GM12878 (cell line): ENCODE measurements at regions not wholly inside any gene's neighbourhood (a gene's known extent, or its start where the extent isn't known, plus 50 kb on each side); places are given as distances from the start of the nearest gene placed in this dataset.

Experiments used
- ATAC-seq: fragments of 200-7000 bp; cut with Tn5 transposase; 3 replicates; pipeline ENCODE4 v1.9.1; 2020; ENCODE audit warnings: mild to moderate bottlenecking, moderate library complexity
- BruUV-seq: library from RNA; stranded (reverse); fragments of 400-500 nt; replicated peaks from 2 replicates; lab custom pipeline; 2021; lab: Mats Ljungman, UMichigan
- CTCF ChIA-PET: fragments of 300-600 bp; sonication (Branson Sonifier 250); formaldehyde crosslinking; extraction: SDS; loops from one replicate; lab custom pipeline; 2021; ENCODE audit warnings: inconsistent platforms; lab: Yijun Ruan, JAX
- POLR2A ChIA-PET: fragments of 350-600 bp; formaldehyde crosslinking; extraction: SDS; loops from one replicate; lab custom pipeline; 2021; ENCODE audit warnings: inconsistent platforms; lab: Charles Lee
- RAD21 ChIA-PET: fragments of 300-600 bp; sonication (Branson Sonifier 250); formaldehyde crosslinking; loops from one replicate; lab custom pipeline; 2023; ENCODE audit warnings: antibody characterized with exemption; ENCODE audit not compliant: unreplicated experiment; lab: Charles Lee
- SMC1A ChIA-PET: fragments of 300-600 bp; sonication (Branson Sonifier 250); formaldehyde crosslinking; loops from one replicate; lab custom pipeline; 2023; ENCODE audit not compliant: unreplicated experiment, uncharacterized antibody; lab: Charles Lee
- DNase-seq: peaks from one replicate; pipeline ENCODE4 v3.0.0-alpha.2; 2011; ENCODE audit warnings: low read depth, low spot score
- FAIRE-seq: peaks from 3 replicates; lab custom pipeline; 2011; peaks lifted over from hg19 to GRCh38; lab: Jason Lieb, UNC
- H2AFZ ChIP-seq: 2 replicates; pipeline ENCODE4 v1.6.0; 2011; ENCODE audit warnings: low read depth, low read length, control low read depth; ENCODE audit not compliant: control insufficient read depth
- H3K27ac ChIP-seq: 2 replicates; pipeline ENCODE4 v1.5.1; 2011; ENCODE audit warnings: control low read depth; ENCODE audit not compliant: control insufficient read depth, insufficient read depth
- H3K27me3 ChIP-seq, 2 experiments: replicated peaks in 1 of 2; 2 replicates each; pipeline versions ENCODE4 v1.6.0 to v1.6.1; 2011; ENCODE audit warnings: low read length in 1 of 2; ENCODE audit not compliant: control insufficient read depth in 2 of 2, insufficient read depth in 2 of 2
- H3K36me3 ChIP-seq, 2 experiments: 2 replicates each; pipeline ENCODE4 v1.5.1; 2011; ENCODE audit warnings: low read length in 1 of 2; ENCODE audit not compliant: control insufficient read depth in 2 of 2, insufficient read depth in 2 of 2
- H3K4me1 ChIP-seq: 2 replicates; pipeline ENCODE4 v1.6.1; 2011; ENCODE audit warnings: mild to moderate bottlenecking, low read length, moderate library complexity, mixed read lengths; ENCODE audit not compliant: control insufficient read depth, insufficient read depth
- H3K4me2 ChIP-seq: 2 replicates; pipeline ENCODE4 v1.6.0; 2011; ENCODE audit warnings: control low read depth; ENCODE audit not compliant: control insufficient read depth, insufficient read depth
- H3K4me3 ChIP-seq: fragments of 200-600 bp; sonication (generic); 2 replicates; pipeline ENCODE4 v1.5.1; 2016
- H3K79me2 ChIP-seq: 2 replicates; pipeline ENCODE4 v1.6.0; 2011; ENCODE audit warnings: low read length; ENCODE audit not compliant: control insufficient read depth, insufficient read depth
- H3K9ac ChIP-seq: 2 replicates; pipeline ENCODE4 v1.8.0; 2011; ENCODE audit warnings: low read length, control low read depth, mixed read lengths; ENCODE audit not compliant: control insufficient read depth, insufficient read depth
- H3K9me3 ChIP-seq: replicated peaks from 3 replicates; pipeline ENCODE4 v1.5.1; 2011; ENCODE audit warnings: mild to moderate bottlenecking, low read length; ENCODE audit not compliant: control insufficient read depth, insufficient read depth
- H4K20me1 ChIP-seq: 2 replicates; pipeline ENCODE4 v1.6.0; 2011; ENCODE audit not compliant: control insufficient read depth, insufficient read depth
- CEBPB ChIP-seq, 2 experiments: fragments of 150-350 bp in 1 of 2; IDR thresholded peaks; 2 replicates each; pipeline ENCODE4 v1.6.1; 2012 to 2014; ENCODE audit warnings: low read depth in 2 of 2, low read length in 2 of 2, borderline replicate concordance in 1 of 2, inconsistent platforms in 1 of 2
- DPF2 ChIP-seq: fragments of 450-650 bp; IDR thresholded peaks from 2 replicates; pipeline ENCODE4 v1.6.1; 2017; ENCODE audit warnings: mild to moderate bottlenecking
- EED ChIP-seq: sonication (generic); IDR thresholded peaks from 2 replicates; pipeline ENCODE4 v1.6.1; 2016; ENCODE audit warnings: antibody characterized with exemption, low read depth
- EZH2 ChIP-seq: IDR thresholded peaks from 2 replicates; pipeline ENCODE4 v1.6.1; 2012; ENCODE audit warnings: low read depth, mild to moderate bottlenecking, control low read depth, inconsistent platforms, low read length, borderline replicate concordance; ENCODE audit not compliant: control insufficient read depth
- MYC ChIP-seq: IDR thresholded peaks from 2 replicates; pipeline ENCODE4 v1.6.1; 2011; ENCODE audit warnings: mild to moderate bottlenecking, low read length, moderate library complexity, inconsistent platforms; ENCODE audit not compliant: insufficient read depth, insufficient replicate concordance, insufficient read length, severe bottlenecking
- NFYB ChIP-seq: IDR thresholded peaks from 2 replicates; pipeline ENCODE4 v1.6.1; 2011; ENCODE audit warnings: low read depth, mild to moderate bottlenecking, low read length, improper control_type of control experiment, moderate library complexity; ENCODE audit not compliant: insufficient read depth
- NR2C1 ChIP-seq: fragments of 450-650 bp; IDR thresholded peaks from 2 replicates; pipeline ENCODE4 v1.6.1; 2017; ENCODE audit warnings: antibody characterized with exemption, mild to moderate bottlenecking, moderate library complexity
- SIN3A ChIP-seq: IDR thresholded peaks from 2 replicates; pipeline ENCODE4 v1.6.1; 2012; ENCODE audit warnings: low read depth, low read length, improper control_type of control experiment
- STAT1 ChIP-seq: fragments of 450-650 bp; conservative IDR thresholded peaks from 2 replicates; pipeline ENCODE4 v1.6.1; 2014; ENCODE audit warnings: antibody characterized with exemption, mild to moderate bottlenecking
- STAT3 ChIP-seq: IDR thresholded peaks from 2 replicates; pipeline ENCODE4 v1.6.1; 2011; ENCODE audit warnings: low read depth, low read length, improper control_type of control experiment
- YBX1 ChIP-seq: fragments of 450-650 bp; IDR thresholded peaks from 2 replicates; pipeline ENCODE4 v1.6.1; 2016; ENCODE audit warnings: antibody characterized with exemption
- ZNF207 ChIP-seq: fragments of 450-650 bp; IDR thresholded peaks from 2 replicates; pipeline ENCODE4 v1.6.1; 2014; ENCODE audit warnings: antibody characterized with exemption, mild to moderate bottlenecking, borderline replicate concordance
- WGBS: methylation state at CpG from one replicate; pipeline ENCODE4 v1.1.6; 2016; ENCODE audit warnings: low lambda C conversion rate; ENCODE audit not compliant: insufficient replicate concordance, insufficient coverage; ENCODE audit errors: missing lambda C conversion rate; 5-methylcytosine and 5-hydroxymethylcytosine counted together
- in situ Hi-C: fragments of 300-500 bp; cut with MboI; formaldehyde crosslinking; loops from 9 replicates; pipeline ENCODE4 v1.14.3; 2018; ENCODE audit warnings: mixed read lengths
- intact Hi-C: fragments of 100-400 bp; cut with micrococcal nuclease; formaldehyde crosslinking; loops from one replicate; pipeline ENCODE4 v1.14.2; 2022; ENCODE audit not compliant: unreplicated experiment
- TF ChIP-seq, protein P1 (sequence below), 3 experiments: IDR thresholded peaks in 2 of 3; conservative IDR thresholded peaks in 1 of 3; 2 replicates each; pipeline ENCODE4 v1.5.1; 2011; ENCODE audit warnings: low read depth in 3 of 3, low read length in 3 of 3, mild to moderate bottlenecking in 3 of 3, control low read depth in 2 of 3, moderate library complexity in 2 of 3, inconsistent platforms in 1 of 3, mixed read lengths in 1 of 3; ENCODE audit not compliant: control insufficient read depth in 2 of 3, insufficient read depth in 1 of 3; ENCODE audit errors: extremely low read depth in 1 of 3
- TF ChIP-seq, protein P2 (sequence below): fragments of 450-650 bp; IDR thresholded peaks from 2 replicates; pipeline ENCODE4 v1.6.1; 2017; ENCODE audit warnings: mild to moderate bottlenecking, low read depth, inconsistent platforms; ENCODE audit not compliant: poor library complexity, severe bottlenecking
- TF ChIP-seq, protein P3 (sequence below): IDR thresholded peaks from 2 replicates; pipeline ENCODE4 v1.6.1; 2012; ENCODE audit warnings: low read depth, low read length, improper control_type of control experiment
- TF ChIP-seq, protein P4 (sequence below): fragments of 450-650 bp; IDR thresholded peaks from 2 replicates; pipeline ENCODE4 v1.6.1; 2017; ENCODE audit warnings: antibody characterized with exemption, mild to moderate bottlenecking, moderate library complexity
- TF ChIP-seq, protein P5 (sequence below): IDR thresholded peaks from 2 replicates; pipeline ENCODE4 v1.6.1; 2012; ENCODE audit warnings: low read depth, low read length, improper control_type of control experiment

DNA sequence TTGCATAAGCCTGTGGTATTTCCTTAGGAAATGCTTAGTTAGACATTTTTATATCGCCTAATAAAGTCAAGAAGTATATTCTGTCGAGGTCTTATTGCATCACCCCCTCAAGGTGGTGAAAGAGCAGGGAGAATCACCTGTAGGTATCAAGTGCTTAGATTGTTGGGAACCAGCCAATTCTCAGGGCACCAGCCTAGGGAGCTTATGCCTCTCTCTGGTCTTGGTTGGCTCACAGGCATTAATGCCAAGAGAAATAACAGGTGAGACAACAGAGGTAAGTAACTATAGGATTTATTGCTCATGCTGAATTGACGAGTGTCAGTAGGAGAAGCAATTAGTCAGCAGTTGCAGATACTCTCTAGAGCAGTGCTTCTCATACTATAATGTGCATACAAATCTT, 663.3 kb upstream of the ZNF804A start:
- in situ Hi-C loops: no loop called here
- ChIA-PET RAD21 (no interaction called here), CTCF (no interaction called here), SMC1A (no interaction called here), POLR2A (no interaction called here)
- H4K20me1 ChIP-seq: no peaks in the 10 kb centered on the region
- BruUV-seq: no TSS peak
- H3K27ac ChIP-seq: no peak overlapping the region
- DNase-seq (no peak), FAIRE-seq (no peak), ATAC-seq (no peak)
- H3K36me3 ChIP-seq: no peaks in the 10 kb centered on the region
- H3K9me3 ChIP-seq: no peaks in the 10 kb centered on the region
- WGBS: 28% methylated on average over 3 of the region's 3 CpGs
- H3K79me2 ChIP-seq: no peaks in the 10 kb centered on the region
- H3K4me3 ChIP-seq: no peak overlapping the region
- H3K4me1 ChIP-seq: no peaks in the 10 kb centered on the region
- H3K9ac ChIP-seq: no peak overlapping the region
- no peak overlapping the region for H3K4me2 ChIP-seq
- intact Hi-C loops: no loop called here
- H3K27me3 ChIP-seq: no peaks in the 10 kb centered on the region
- H2AFZ ChIP-seq: no peak overlapping the region
- TF ChIP-seq DPF2 (no peak), NR2C1 (no peak), STAT3 (no peak), SIN3A (no peak), CEBPB (IDR thresholded peaks at IDR 0.05; ENCODE audit: borderline replicate concordance in 1 of 2, low read depth in 2 of 2, low read length in 2 of 2) (no peak), EED (no peak), ZNF207 (no peak), YBX1 (no peak), STAT1 (no peak), EZH2 (no peak), MYC (no peak), NFYB (no peak)
- TF ChIP-seq, protein P1, sequence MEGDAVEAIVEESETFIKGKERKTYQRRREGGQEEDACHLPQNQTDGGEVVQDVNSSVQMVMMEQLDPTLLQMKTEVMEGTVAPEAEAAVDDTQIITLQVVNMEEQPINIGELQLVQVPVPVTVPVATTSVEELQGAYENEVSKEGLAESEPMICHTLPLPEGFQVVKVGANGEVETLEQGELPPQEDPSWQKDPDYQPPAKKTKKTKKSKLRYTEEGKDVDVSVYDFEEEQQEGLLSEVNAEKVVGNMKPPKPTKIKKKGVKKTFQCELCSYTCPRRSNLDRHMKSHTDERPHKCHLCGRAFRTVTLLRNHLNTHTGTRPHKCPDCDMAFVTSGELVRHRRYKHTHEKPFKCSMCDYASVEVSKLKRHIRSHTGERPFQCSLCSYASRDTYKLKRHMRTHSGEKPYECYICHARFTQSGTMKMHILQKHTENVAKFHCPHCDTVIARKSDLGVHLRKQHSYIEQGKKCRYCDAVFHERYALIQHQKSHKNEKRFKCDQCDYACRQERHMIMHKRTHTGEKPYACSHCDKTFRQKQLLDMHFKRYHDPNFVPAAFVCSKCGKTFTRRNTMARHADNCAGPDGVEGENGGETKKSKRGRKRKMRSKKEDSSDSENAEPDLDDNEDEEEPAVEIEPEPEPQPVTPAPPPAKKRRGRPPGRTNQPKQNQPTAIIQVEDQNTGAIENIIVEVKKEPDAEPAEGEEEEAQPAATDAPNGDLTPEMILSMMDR (IDR thresholded peaks at IDR 0.05 in 2 of 3, conservative IDR thresholded peaks at IDR 0.05 in 1 of 3; ENCODE audit: control insufficient read depth in 2 of 3, extremely low read depth in 1 of 3, insufficient read depth in 1 of 3, low read depth in 3 of 3, low read length in 3 of 3): no peak
- TF ChIP-seq, protein P2, sequence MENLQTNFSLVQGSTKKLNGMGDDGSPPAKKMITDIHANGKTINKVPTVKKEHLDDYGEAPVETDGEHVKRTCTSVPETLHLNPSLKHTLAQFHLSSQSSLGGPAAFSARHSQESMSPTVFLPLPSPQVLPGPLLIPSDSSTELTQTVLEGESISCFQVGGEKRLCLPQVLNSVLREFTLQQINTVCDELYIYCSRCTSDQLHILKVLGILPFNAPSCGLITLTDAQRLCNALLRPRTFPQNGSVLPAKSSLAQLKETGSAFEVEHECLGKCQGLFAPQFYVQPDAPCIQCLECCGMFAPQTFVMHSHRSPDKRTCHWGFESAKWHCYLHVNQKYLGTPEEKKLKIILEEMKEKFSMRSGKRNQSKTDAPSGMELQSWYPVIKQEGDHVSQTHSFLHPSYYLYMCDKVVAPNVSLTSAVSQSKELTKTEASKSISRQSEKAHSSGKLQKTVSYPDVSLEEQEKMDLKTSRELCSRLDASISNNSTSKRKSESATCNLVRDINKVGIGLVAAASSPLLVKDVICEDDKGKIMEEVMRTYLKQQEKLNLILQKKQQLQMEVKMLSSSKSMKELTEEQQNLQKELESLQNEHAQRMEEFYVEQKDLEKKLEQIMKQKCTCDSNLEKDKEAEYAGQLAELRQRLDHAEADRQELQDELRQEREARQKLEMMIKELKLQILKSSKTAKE: no peak
- TF ChIP-seq, protein P3, sequence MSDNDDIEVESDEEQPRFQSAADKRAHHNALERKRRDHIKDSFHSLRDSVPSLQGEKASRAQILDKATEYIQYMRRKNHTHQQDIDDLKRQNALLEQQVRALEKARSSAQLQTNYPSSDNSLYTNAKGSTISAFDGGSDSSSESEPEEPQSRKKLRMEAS: no peak
- TF ChIP-seq, protein P4, sequence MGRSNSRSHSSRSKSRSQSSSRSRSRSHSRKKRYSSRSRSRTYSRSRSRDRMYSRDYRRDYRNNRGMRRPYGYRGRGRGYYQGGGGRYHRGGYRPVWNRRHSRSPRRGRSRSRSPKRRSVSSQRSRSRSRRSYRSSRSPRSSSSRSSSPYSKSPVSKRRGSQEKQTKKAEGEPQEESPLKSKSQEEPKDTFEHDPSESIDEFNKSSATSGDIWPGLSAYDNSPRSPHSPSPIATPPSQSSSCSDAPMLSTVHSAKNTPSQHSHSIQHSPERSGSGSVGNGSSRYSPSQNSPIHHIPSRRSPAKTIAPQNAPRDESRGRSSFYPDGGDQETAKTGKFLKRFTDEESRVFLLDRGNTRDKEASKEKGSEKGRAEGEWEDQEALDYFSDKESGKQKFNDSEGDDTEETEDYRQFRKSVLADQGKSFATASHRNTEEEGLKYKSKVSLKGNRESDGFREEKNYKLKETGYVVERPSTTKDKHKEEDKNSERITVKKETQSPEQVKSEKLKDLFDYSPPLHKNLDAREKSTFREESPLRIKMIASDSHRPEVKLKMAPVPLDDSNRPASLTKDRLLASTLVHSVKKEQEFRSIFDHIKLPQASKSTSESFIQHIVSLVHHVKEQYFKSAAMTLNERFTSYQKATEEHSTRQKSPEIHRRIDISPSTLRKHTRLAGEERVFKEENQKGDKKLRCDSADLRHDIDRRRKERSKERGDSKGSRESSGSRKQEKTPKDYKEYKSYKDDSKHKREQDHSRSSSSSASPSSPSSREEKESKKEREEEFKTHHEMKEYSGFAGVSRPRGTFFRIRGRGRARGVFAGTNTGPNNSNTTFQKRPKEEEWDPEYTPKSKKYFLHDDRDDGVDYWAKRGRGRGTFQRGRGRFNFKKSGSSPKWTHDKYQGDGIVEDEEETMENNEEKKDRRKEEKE: no peak
- TF ChIP-seq, protein P5, sequence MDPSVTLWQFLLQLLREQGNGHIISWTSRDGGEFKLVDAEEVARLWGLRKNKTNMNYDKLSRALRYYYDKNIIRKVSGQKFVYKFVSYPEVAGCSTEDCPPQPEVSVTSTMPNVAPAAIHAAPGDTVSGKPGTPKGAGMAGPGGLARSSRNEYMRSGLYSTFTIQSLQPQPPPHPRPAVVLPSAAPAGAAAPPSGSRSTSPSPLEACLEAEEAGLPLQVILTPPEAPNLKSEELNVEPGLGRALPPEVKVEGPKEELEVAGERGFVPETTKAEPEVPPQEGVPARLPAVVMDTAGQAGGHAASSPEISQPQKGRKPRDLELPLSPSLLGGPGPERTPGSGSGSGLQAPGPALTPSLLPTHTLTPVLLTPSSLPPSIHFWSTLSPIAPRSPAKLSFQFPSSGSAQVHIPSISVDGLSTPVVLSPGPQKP: no peak
